SK-N-SH (cell line): ENCODE measurements at regions not wholly inside any gene's neighbourhood (a gene's known extent, or its start where the extent isn't known, plus 50 kb on each side); places are given as distances from the start of the nearest gene placed in this dataset.

Source experiments
- CTCF ChIA-PET: fragments of 300-600, 350-600 bp; formaldehyde crosslinking; extraction: SDS; loops from one replicate; lab custom pipeline; 2021; lab: Yijun Ruan, JAX
- POLR2A ChIA-PET: fragments of 350-600 bp; sonication (Branson Sonifier 250); formaldehyde crosslinking; extraction: SDS; loops from one replicate; lab custom pipeline; 2020; ENCODE audit warnings: antibody characterized with exemption, inconsistent platforms; lab: Yijun Ruan, JAX
- DNase-seq: peaks from one replicate; pipeline ENCODE4 v3.0.0; 2012
- H2AFZ ChIP-seq: fragments of 200-600 bp; sonication (generic); 2 replicates; pipeline ENCODE4 v1.8.1; 2016; ENCODE audit warnings: antibody characterized with exemption, mild to moderate bottlenecking, low read depth
- H3F3A ChIP-seq: fragments of 200-600 bp; sonication (generic); replicated peaks from 2 replicates; pipeline ENCODE3; 2016; ENCODE audit warnings: antibody characterized with exemption, mild to moderate bottlenecking; ENCODE audit not compliant: insufficient read depth
- H3K27ac ChIP-seq, 2 experiments: fragments of 200-500 bp in 1 of 2; fragments of 200-600 bp in 1 of 2; sonication (Bioruptor generic) in 1 of 2; sonication (generic), shearing (Covaris generic) in 1 of 2; 2 replicates each; pipeline versions ENCODE4 v1.5.1 to v1.6.1; 2014 to 2016; ENCODE audit warnings: low read depth in 2 of 2, inconsistent platforms in 1 of 2, low read length in 1 of 2, mild to moderate bottlenecking in 1 of 2, mixed read lengths in 1 of 2
- H3K27me3 ChIP-seq: fragments of 200-600 bp; sonication (generic), shearing (Covaris generic); 2 replicates; pipeline ENCODE4 v1.6.1; 2016; ENCODE audit warnings: mixed run types; ENCODE audit not compliant: insufficient read depth
- H3K36me3 ChIP-seq, 2 experiments: fragments of 200-500 bp in 1 of 2; fragments of 200-600 bp in 1 of 2; sonication (Bioruptor generic) in 1 of 2; sonication (generic) in 1 of 2; replicated peaks in 1 of 2; 2 replicates each; pipeline versions ENCODE3 to v1.5.1; 2014 to 2016; ENCODE audit warnings: low read length in 1 of 2, mild to moderate bottlenecking in 1 of 2; ENCODE audit not compliant: insufficient read depth in 2 of 2, control insufficient read depth in 1 of 2
- H3K4me1 ChIP-seq, 2 experiments: fragments of 200-500 bp in 1 of 2; fragments of 200-600 bp in 1 of 2; sonication (Bioruptor generic) in 1 of 2; sonication (generic), shearing (Covaris generic) in 1 of 2; 2 replicates each; pipeline versions ENCODE4 v1.5.1 to v1.6.1; 2014 to 2016; ENCODE audit warnings: low read depth in 1 of 2, low read length in 1 of 2, mixed run types in 1 of 2; ENCODE audit not compliant: insufficient read depth in 2 of 2, control insufficient read depth in 1 of 2
- H3K4me2 ChIP-seq: fragments of 200-600 bp; sonication (generic), shearing (Covaris generic); 2 replicates; pipeline ENCODE4 v1.6.1; 2017; ENCODE audit warnings: mixed run types
- H3K4me3 ChIP-seq, 2 experiments: fragments of 200-500 bp in 1 of 2; fragments of 200-600 bp in 1 of 2; sonication (Bioruptor generic) in 1 of 2; sonication (generic), shearing (Covaris generic) in 1 of 2; 2 replicates each; pipeline versions ENCODE4 v1.5.1 to v1.8.1; 2014 to 2016; ENCODE audit warnings: low read depth in 2 of 2, inconsistent platforms in 1 of 2, low read length in 1 of 2, mild to moderate bottlenecking in 1 of 2, mixed read lengths in 1 of 2, moderate library complexity in 1 of 2
- H3K79me2 ChIP-seq: fragments of 200-600 bp; sonication (generic); 2 replicates; pipeline ENCODE4 v1.8.1; 2017; ENCODE audit warnings: mild to moderate bottlenecking; ENCODE audit not compliant: insufficient read depth
- H3K9ac ChIP-seq: fragments of 200-600 bp; sonication (generic); 2 replicates; pipeline ENCODE4 v1.6.1; 2017; ENCODE audit warnings: mixed run types
- H3K9me2 ChIP-seq: fragments of 200-600 bp; sonication (generic); 2 replicates; pipeline ENCODE4 v1.6.1; 2017; ENCODE audit warnings: mixed run types
- H3K9me3 ChIP-seq: fragments of 200-600 bp; sonication (generic); 2 replicates; pipeline ENCODE4 v1.6.1; 2017; ENCODE audit warnings: mixed run types, mild to moderate bottlenecking, moderate library complexity
- H4K20me1 ChIP-seq: fragments of 200-600 bp; sonication (generic); 2 replicates; pipeline ENCODE4 v1.6.1; 2017; ENCODE audit warnings: mild to moderate bottlenecking, mixed run types; ENCODE audit not compliant: insufficient read depth
- CTCF ChIP-seq: fragments of 200-600 bp; sonication (generic); IDR thresholded peaks from 2 replicates; pipeline ENCODE4 v1.6.1; 2017; ENCODE audit warnings: antibody characterized with exemption, mild to moderate bottlenecking, moderate library complexity
- ELF1 ChIP-seq: IDR thresholded peaks from 2 replicates; pipeline ENCODE4 v1.4.0; 2012
- FOSL2 ChIP-seq: IDR thresholded peaks from 2 replicates; pipeline ENCODE4 v1.4.0; 2012; ENCODE audit warnings: low read depth, mild to moderate bottlenecking, moderate library complexity, borderline replicate concordance
- FOXM1 ChIP-seq: IDR thresholded peaks from 2 replicates; pipeline ENCODE4 v1.4.0; 2012; ENCODE audit warnings: low read depth, mild to moderate bottlenecking
- GABPA ChIP-seq: IDR thresholded peaks from 2 replicates; pipeline ENCODE4 v1.4.0; 2012; ENCODE audit warnings: low read depth, mild to moderate bottlenecking
- JUND ChIP-seq: IDR thresholded peaks from 2 replicates; pipeline ENCODE4 v1.4.0; 2012
- MAX ChIP-seq: IDR thresholded peaks from 2 replicates; pipeline ENCODE4 v1.4.0; 2012; ENCODE audit warnings: low read depth
- MEF2A ChIP-seq: IDR thresholded peaks from 2 replicates; pipeline ENCODE4 v1.4.0; 2012; ENCODE audit warnings: low read depth, borderline replicate concordance
- NFIC ChIP-seq: IDR thresholded peaks from 2 replicates; pipeline ENCODE4 v1.4.0; 2012; ENCODE audit warnings: borderline replicate concordance
- PBX3 ChIP-seq: IDR thresholded peaks from 2 replicates; pipeline ENCODE4; 2012
- POLR2AphosphoS5 ChIP-seq: IDR thresholded peaks from 2 replicates; pipeline ENCODE4 v1.6.1; 2012; ENCODE audit warnings: low read depth, low read length
- RCOR1 ChIP-seq: fragments of 150-350 bp; IDR thresholded peaks from 2 replicates; pipeline ENCODE4 v1.6.1; 2017; ENCODE audit warnings: antibody characterized with exemption, low read length
- RFX5 ChIP-seq: IDR thresholded peaks from 2 replicates; pipeline ENCODE4 v1.6.1; 2012; ENCODE audit warnings: mild to moderate bottlenecking, improper control_type of control experiment, low read length
- RXRA ChIP-seq: IDR thresholded peaks from 2 replicates; pipeline ENCODE4 v1.4.0; 2012; ENCODE audit warnings: low read depth, mild to moderate bottlenecking, borderline replicate concordance
- SIN3A ChIP-seq: IDR thresholded peaks from 2 replicates; pipeline ENCODE4 v1.6.1; 2012; ENCODE audit warnings: low read depth, mild to moderate bottlenecking, low read length, moderate library complexity, borderline replicate concordance
- SMC3 ChIP-seq: IDR thresholded peaks from 2 replicates; pipeline ENCODE4 v1.6.1; 2012; ENCODE audit warnings: low read depth, low read length, improper control_type of control experiment
- TCF12 ChIP-seq: IDR thresholded peaks from 2 replicates; pipeline ENCODE4 v1.4.0; 2012
- TEAD4 ChIP-seq: IDR thresholded peaks from 2 replicates; pipeline ENCODE4 v1.4.0; 2012; ENCODE audit warnings: mild to moderate bottlenecking, borderline replicate concordance; ENCODE audit not compliant: insufficient read depth
- YY1 ChIP-seq: IDR thresholded peaks from 2 replicates; pipeline ENCODE4 v1.4.0; 2012; ENCODE audit warnings: low read depth, mild to moderate bottlenecking
- WGBS: methylation state at CpG from one replicate; pipeline ENCODE4 v1.1.6; 2017; ENCODE audit warnings: low lambda C conversion rate; 5-methylcytosine and 5-hydroxymethylcytosine counted together
- TF ChIP-seq, protein P1 (sequence below): fragments of 150-350 bp; IDR thresholded peaks from 2 replicates; pipeline ENCODE4 v1.6.1; 2017; ENCODE audit warnings: antibody characterized with exemption, low read length, low read depth, borderline replicate concordance

- no peaks in the 10 kb centered on the region for H3K36me3 ChIP-seq
- no peak for TF ChIP-seq FOXM1
- TF ChIP-seq RXRA = no peak
- no peak for TF ChIP-seq MAX
- TF ChIP-seq, protein P1, sequence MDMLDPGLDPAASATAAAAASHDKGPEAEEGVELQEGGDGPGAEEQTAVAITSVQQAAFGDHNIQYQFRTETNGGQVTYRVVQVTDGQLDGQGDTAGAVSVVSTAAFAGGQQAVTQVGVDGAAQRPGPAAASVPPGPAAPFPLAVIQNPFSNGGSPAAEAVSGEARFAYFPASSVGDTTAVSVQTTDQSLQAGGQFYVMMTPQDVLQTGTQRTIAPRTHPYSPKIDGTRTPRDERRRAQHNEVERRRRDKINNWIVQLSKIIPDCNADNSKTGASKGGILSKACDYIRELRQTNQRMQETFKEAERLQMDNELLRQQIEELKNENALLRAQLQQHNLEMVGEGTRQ = no peak
- H2AFZ ChIP-seq = peak overlapping the region; percentile 94
- no peaks in the 10 kb centered on the region for H3K79me2 ChIP-seq
- H3K9me3 ChIP-seq = no peaks in the 10 kb centered on the region
- H3F3A ChIP-seq = no peaks in the 10 kb centered on the region
- 85% methylated on average over 7 of the region's 7 CpGs for WGBS
- no peak overlapping the region for H3K9ac ChIP-seq
- DNase-seq = no peak
- peaks cover 0 to 4% of the 10 kb centered on the region in 2 experiments; a peak in 3 of 4 replicates for H3K4me1 ChIP-seq
- H3K27me3 ChIP-seq = no peaks in the 10 kb centered on the region
- no peaks in the 10 kb centered on the region for H4K20me1 ChIP-seq
- POLR2A ChIA-PET = no interaction called here
- CTCF ChIA-PET = interaction anchor here (1.0 kb wide), 1 partner anchor 9 kb away, joined by 3 read pairs; no protein-coding TSS in a partner anchor
- no peak overlapping the region for H3K4me2 ChIP-seq
- no peaks in the 10 kb centered on the region for H3K9me2 ChIP-seq
- no peak overlapping the region for H3K27ac ChIP-seq
- no peak overlapping the region for H3K4me3 ChIP-seq
Observed at GRCh38 chr1:193416226-193417024, 230.0 kb upstream of the B3GALT2 start.

DNA sequence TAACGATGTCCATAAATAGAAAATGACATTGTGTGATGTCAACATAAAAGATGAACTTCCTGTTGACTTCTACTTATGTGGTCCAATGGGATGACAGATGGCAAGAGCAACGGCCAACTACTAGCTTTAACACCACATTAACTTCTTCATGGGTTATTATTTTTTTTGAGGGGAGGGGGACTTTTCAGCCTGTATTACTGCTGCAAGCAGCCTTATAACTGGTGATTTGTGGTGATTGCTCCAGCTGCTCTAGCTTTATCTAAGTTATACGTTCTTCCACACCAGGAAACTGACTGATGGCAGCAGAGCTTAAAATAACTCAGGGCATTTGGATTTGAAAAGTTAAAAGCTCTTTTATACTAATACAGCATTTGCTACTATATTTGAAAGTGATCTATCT lies 228.8 kb upstream of the B3GALT2 start:
- Histone ChIP-seq H3F3A (no peaks in the 10 kb centered on the region), H2AFZ (no peak overlapping the region), H3K4me2 (no peak overlapping the region), H3K9me3 (no peaks in the 10 kb centered on the region), H3K9me2 (no peaks in the 10 kb centered on the region), H3K27ac (no peak overlapping the region), H3K9ac (no peak overlapping the region), H4K20me1 (no peaks in the 10 kb centered on the region), H3K36me3 (no peaks in the 10 kb centered on the region), H3K4me3 (no peak overlapping the region), H3K4me1 (peaks cover 0 to 4% of the 10 kb centered on the region in 2 experiments; a peak in 3 of 4 replicates), H3K79me2 (no peaks in the 10 kb centered on the region), H3K27me3 (no peaks in the 10 kb centered on the region)
- no peak for TF ChIP-seq RFX5
- TF ChIP-seq TEAD4 = no peak
- no peak for TF ChIP-seq POLR2AphosphoS5
- no peak for TF ChIP-seq RXRA
- no peak for TF ChIP-seq NFIC
- TF ChIP-seq YY1 = no peak
- no peak for TF ChIP-seq SIN3A
- no peak for TF ChIP-seq GABPA
- no peak for TF ChIP-seq PBX3
- no peak for TF ChIP-seq JUND
- no peak for TF ChIP-seq MEF2A
- no peak for TF ChIP-seq ELF1
- no peak for TF ChIP-seq FOSL2
- TF ChIP-seq SMC3 = no peak
- TF ChIP-seq RCOR1 = no peak
- TF ChIP-seq CTCF = no peak
- no peak for TF ChIP-seq TCF12
- WGBS = 58% methylated on average over 3 of the region's 3 CpGs
- ChIA-PET POLR2A (no interaction called here), CTCF (no interaction called here)
- no peak for DNase-seq
